Endothelial cell of umbilical vein (primary cell): ENCODE measurements at regions not wholly inside any gene's neighbourhood (a gene's known extent, or its start where the extent isn't known, plus 50 kb on each side); places are given as distances from the start of the nearest gene placed in this dataset.

ENCODE experiments used
- CTCF ChIP-seq, 2 donors: IDR thresholded peaks; 1 replicate in 1 of 2; 2 replicates in 1 of 2; pipeline ENCODE4 v1.5.1; 2011; ENCODE audit warnings: low read length in 2 of 2, mild to moderate bottlenecking in 2 of 2, moderate library complexity in 2 of 2, control low read depth in 1 of 2, inconsistent platforms in 1 of 2, low read depth in 1 of 2; ENCODE audit not compliant: insufficient read depth in 1 of 2; ENCODE audit errors: extremely low read depth in 1 of 2
- EZH2 ChIP-seq: IDR thresholded peaks from 2 replicates; pipeline ENCODE4 v1.6.1; 2012; ENCODE audit warnings: borderline replicate concordance, low read depth, mild to moderate bottlenecking, moderate library complexity, low read length, inconsistent platforms; ENCODE audit not compliant: severe bottlenecking
- FOS ChIP-seq: IDR thresholded peaks from 2 replicates; pipeline ENCODE4 v1.6.1; 2011; ENCODE audit warnings: mild to moderate bottlenecking, low read length, moderate library complexity, borderline replicate concordance; ENCODE audit not compliant: insufficient read depth
- JUN ChIP-seq: IDR thresholded peaks from 2 replicates; pipeline ENCODE4 v1.6.1; 2011; ENCODE audit warnings: borderline replicate concordance, low read depth; ENCODE audit not compliant: insufficient read length, insufficient read depth
- MAX ChIP-seq: IDR thresholded peaks from 2 replicates; pipeline ENCODE4 v1.6.1; 2011; ENCODE audit not compliant: insufficient read depth, insufficient read length
- POLR2A ChIP-seq: IDR thresholded peaks from 2 replicates; pipeline ENCODE4 v1.6.1; 2012; ENCODE audit warnings: low read depth, mild to moderate bottlenecking, control low read depth, low read length
- POLR2AphosphoS5 ChIP-seq: IDR thresholded peaks from 2 replicates; pipeline ENCODE4 v1.6.1; 2012; ENCODE audit warnings: low read depth, mild to moderate bottlenecking, control low read depth, low read length, moderate library complexity; ENCODE audit not compliant: insufficient read depth

GRCh38 chr1:187911820-187912219, 1083.1 kb downstream of the PLA2G4A start:
- TF ChIP-seq CTCF (IDR thresholded peaks at IDR 0.05; ENCODE audit: extremely low read depth in 1 of 2, insufficient read depth in 1 of 2, low read depth in 1 of 2, low read length in 2 of 2) = no peak
- no peak for TF ChIP-seq POLR2AphosphoS5
- TF ChIP-seq POLR2A = no peak
- TF ChIP-seq MAX = no peak
- no peak for TF ChIP-seq FOS
- TF ChIP-seq EZH2 = no peak
- no peak for TF ChIP-seq JUN
